GM21381 (cell line): ENCODE measurements at regions not wholly inside any gene's neighbourhood (a gene's known extent, or its start where the extent isn't known, plus 50 kb on each side); places are given as distances from the start of the nearest gene placed in this dataset.

ENCODE experiments used
- ATAC-seq: cut with Tn5 transposase; IDR thresholded peaks from one replicate; pipeline ENCODE4 v1.9.1; 2021; ENCODE audit warnings: mild to moderate bottlenecking, moderate library complexity; ENCODE audit not compliant: unreplicated experiment

- ATAC-seq, result no peak
Measured at GRCh38 chr14:38850664-38851063, 252.4 kb downstream of the SEC23A start.

- no peak for ATAC-seq
Measured at GRCh38 chr14:38848243-38848935, 254.6 kb downstream of the SEC23A start.

- ATAC-seq, result no peak
Measured at GRCh38 chr14:38847161-38847560, 255.9 kb downstream of the SEC23A start.

GRCh38 chr14:38839694-38840365, 263.2 kb downstream of the SEC23A start:
- no peak for ATAC-seq

- ATAC-seq, result no peak
Measured at GRCh38 chr14:38838979-38839323, 264.1 kb downstream of the SEC23A start.

GRCh38 chr14:38838049-38838978, 264.7 kb downstream of the SEC23A start:
- ATAC-seq, result no peak

GRCh38 chr14:38837343-38838048, 265.5 kb downstream of the SEC23A start:
- ATAC-seq, result no peak

GRCh38 chr14:38836539-38836938, 266.5 kb downstream of the SEC23A start:
- no peak for ATAC-seq

GRCh38 chr14:38835874-38836273, 267.2 kb downstream of the SEC23A start:
- ATAC-seq, result no peak

GRCh38 chr14:38828183-38828827, 274.7 kb downstream of the SEC23A start:
- ATAC-seq, result no peak

- no peak for ATAC-seq
Measured at GRCh38 chr14:38824706-38825105, 278.3 kb downstream of the SEC23A start.

- ATAC-seq, result no peak
Measured at GRCh38 chr14:38818555-38818954, 284.5 kb downstream of the SEC23A start.

- no peak for ATAC-seq
Measured at GRCh38 chr14:38808734-38809455, 294.1 kb downstream of the SEC23A start.

GRCh38 chr14:38799671-38800070, 303.4 kb downstream of the SEC23A start:
- no peak for ATAC-seq

GRCh38 chr14:38794677-38795076, 308.4 kb downstream of the SEC23A start:
- ATAC-seq, result no peak

- no peak for ATAC-seq
Measured at GRCh38 chr14:38791862-38792261, 311.2 kb downstream of the SEC23A start.

GRCh38 chr14:38790916-38791315, 312.1 kb downstream of the SEC23A start:
- no peak for ATAC-seq

GRCh38 chr14:38789805-38790204, 313.2 kb downstream of the SEC23A start:
- ATAC-seq, result no peak

GRCh38 chr14:38788060-38788459, 315.0 kb downstream of the SEC23A start:
- no peak for ATAC-seq

GRCh38 chr14:38786921-38787320, 316.1 kb downstream of the SEC23A start:
- no peak for ATAC-seq
